ENCODE measurements at regions not wholly inside any gene's neighbourhood (a gene's known extent, or its start where the extent isn't known, plus 50 kb on each side); places are given as distances from the start of the nearest gene placed in this dataset.
"Not testable (repeated sequence)": the region's sequence is repeated elsewhere in the genome, so short reads cannot be mapped to it uniquely, and the experiment has no call there.

DNA sequence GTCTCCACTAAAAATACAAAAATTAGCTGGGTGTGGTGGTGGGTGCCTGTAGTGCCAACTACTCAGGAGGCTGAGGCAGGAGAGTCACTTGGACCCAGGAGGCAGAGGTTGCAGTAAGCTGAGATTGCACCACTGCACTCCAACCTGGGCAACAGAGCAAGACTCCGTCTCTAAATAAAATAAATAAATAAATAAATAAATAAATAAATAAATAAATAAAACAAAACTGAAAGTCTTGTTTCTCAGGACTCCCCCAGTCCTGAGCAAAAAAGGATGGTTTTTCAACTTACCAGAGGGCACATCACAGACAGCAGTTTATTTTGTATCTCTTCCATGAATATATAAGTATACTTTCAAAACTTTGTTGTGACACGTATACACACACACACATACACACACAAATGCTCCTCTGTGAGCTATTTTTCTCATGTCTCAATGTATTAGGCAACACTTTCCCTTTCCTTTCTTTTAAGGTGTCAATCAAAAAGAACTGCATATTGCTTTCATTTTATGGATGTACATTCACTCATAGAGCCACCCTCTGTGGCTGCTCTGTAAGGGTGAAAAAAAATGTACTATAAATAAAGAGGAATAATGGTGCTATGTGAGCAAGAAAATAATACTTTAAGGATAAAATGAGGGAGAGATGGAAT, 54.8 kb upstream of the MITF start:
- Histone ChIP-seq H3K9me3 (ENCODE audit: low read depth) (no peaks in the 10 kb centered on the region), H4K20me1 (ENCODE audit: low read depth) (no peaks in the 10 kb centered on the region), H3K4me1 (no peaks in the 10 kb centered on the region), H2AFZ (replicated peaks) (no peak overlapping the region), H3K4me2 (no peak overlapping the region), H3K27ac (no peak overlapping the region), H3K4me3 (no peak overlapping the region), H3K9ac (no peak overlapping the region), H3F3A (ENCODE audit: low read depth) (no peaks in the 10 kb centered on the region), H3K79me2 (ENCODE audit: low read depth) (no peaks in the 10 kb centered on the region), H3K27me3 (peaks cover 69% of the 10 kb centered on the region), H3K36me3 (no peaks in the 10 kb centered on the region)
- Mint-ChIP-seq H3K27ac (no peak overlapping the region), H3K36me3 (no peaks in the 10 kb centered on the region), H3K27me3 (ENCODE audit: insufficient read depth, low read depth) (peaks cover 2% of the 10 kb centered on the region), H3K4me3 (no peak overlapping the region), H3K9me3 (no peaks in the 10 kb centered on the region), H3K4me1 (no peaks in the 10 kb centered on the region)
- no peak for DNase-seq (ENCODE audit: low spot score)
- TF ChIP-seq EZH2phosphoT487 (IDR thresholded peaks at IDR 0.05) (no peak), EZH2 (IDR thresholded peaks at IDR 0.05) (no peak)
- TF ChIP-seq, protein P1, sequence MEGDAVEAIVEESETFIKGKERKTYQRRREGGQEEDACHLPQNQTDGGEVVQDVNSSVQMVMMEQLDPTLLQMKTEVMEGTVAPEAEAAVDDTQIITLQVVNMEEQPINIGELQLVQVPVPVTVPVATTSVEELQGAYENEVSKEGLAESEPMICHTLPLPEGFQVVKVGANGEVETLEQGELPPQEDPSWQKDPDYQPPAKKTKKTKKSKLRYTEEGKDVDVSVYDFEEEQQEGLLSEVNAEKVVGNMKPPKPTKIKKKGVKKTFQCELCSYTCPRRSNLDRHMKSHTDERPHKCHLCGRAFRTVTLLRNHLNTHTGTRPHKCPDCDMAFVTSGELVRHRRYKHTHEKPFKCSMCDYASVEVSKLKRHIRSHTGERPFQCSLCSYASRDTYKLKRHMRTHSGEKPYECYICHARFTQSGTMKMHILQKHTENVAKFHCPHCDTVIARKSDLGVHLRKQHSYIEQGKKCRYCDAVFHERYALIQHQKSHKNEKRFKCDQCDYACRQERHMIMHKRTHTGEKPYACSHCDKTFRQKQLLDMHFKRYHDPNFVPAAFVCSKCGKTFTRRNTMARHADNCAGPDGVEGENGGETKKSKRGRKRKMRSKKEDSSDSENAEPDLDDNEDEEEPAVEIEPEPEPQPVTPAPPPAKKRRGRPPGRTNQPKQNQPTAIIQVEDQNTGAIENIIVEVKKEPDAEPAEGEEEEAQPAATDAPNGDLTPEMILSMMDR (IDR thresholded peaks at IDR 0.05): no peak

DNA sequence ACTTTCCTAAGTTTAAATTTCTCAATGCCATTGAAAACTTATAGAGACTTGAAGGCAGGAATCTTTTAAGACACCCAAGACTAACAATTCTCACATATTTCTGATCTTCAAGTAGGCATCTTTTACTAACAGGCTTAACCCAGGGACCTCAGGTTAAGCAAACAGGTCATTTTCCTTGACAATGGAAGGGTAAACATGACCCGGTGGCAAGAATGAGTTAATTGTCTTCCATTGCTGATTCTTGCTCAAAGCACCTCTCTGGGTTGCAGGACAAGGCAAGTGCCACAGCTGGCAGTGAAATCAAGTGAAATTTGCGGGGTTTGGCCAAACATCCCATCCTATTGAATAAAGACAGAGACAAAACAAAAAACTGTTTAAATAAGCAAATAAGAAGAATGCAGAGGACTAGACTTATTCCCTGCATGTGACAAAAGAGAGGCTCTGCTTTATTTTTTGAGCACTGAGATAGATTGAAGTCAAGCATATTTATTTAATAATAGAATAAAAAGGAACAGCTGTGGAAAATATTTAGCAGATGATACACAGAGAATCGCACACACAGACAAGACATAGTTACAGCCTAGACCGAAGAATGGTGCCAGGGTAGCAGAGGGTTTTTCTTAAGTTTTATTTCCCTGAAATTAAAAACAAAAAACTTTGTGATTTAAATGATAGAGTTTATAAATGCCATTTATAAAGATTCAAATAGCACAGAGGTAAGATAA, 56.0 kb upstream of the MITF start:
- H3K4me3 ChIP-seq: no peak overlapping the region
- Mint-ChIP-seq H3K27ac (no peak overlapping the region), H3K4me1 (no peaks in the 10 kb centered on the region), H3K27me3 (ENCODE audit: insufficient read depth, low read depth) (peaks cover 5% of the 10 kb centered on the region), H3K9me3 (no peaks in the 10 kb centered on the region), H3K4me3 (no peak overlapping the region), H3K36me3 (no peaks in the 10 kb centered on the region)
- H3K36me3 ChIP-seq: no peaks in the 10 kb centered on the region
- H4K20me1 ChIP-seq (ENCODE audit: low read depth): no peaks in the 10 kb centered on the region
- H3K9me3 ChIP-seq (ENCODE audit: low read depth): no peaks in the 10 kb centered on the region
- no peak overlapping the region for H3K27ac ChIP-seq
- H3F3A ChIP-seq (ENCODE audit: low read depth): no peaks in the 10 kb centered on the region
- TF ChIP-seq, protein P1 (IDR thresholded peaks at IDR 0.05): no peak
- TF ChIP-seq EZH2phosphoT487 (IDR thresholded peaks at IDR 0.05): no peak
- TF ChIP-seq EZH2 (IDR thresholded peaks at IDR 0.05): no peak
- H3K4me1 ChIP-seq: no peaks in the 10 kb centered on the region
- H3K9ac ChIP-seq: no peak overlapping the region
- peak; percentile 28 for DNase-seq (ENCODE audit: low spot score)
- no peaks in the 10 kb centered on the region for H3K79me2 ChIP-seq (ENCODE audit: low read depth)
- H2AFZ ChIP-seq (replicated peaks): no peak overlapping the region
- peaks cover 60% of the 10 kb centered on the region for H3K27me3 ChIP-seq
- peak overlapping the region; percentile 0 for H3K4me2 ChIP-seq

DNA sequence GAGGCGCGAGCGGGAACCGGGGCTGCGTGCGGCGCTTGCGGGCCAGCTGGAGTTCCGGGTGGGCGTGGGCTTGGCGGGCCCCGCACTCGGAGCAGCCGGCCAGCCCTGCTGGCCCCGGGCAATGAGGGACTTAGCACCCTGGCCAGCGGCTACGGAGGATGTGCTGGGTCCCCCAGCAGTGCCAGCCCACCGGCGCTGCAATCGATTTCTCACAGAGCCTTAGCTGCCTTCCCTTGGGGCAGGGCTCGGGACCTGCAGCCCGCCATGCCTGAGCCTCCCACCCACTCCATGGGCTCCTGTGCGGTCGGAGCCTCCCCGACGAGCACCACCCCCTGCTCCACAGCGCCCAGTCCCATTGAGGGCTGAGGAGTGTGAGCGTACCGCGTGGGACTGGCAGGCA, 61.8 kb upstream of the MITF start:
- H3K4me3 Mint-ChIP-seq; H3K4me1 ChIP-seq; H3K79me2 ChIP-seq (ENCODE audit: low read depth); H4K20me1 ChIP-seq (ENCODE audit: low read depth); H3F3A ChIP-seq (ENCODE audit: low read depth); H3K27ac ChIP-seq; H3K4me3 ChIP-seq; H2AFZ ChIP-seq (replicated peaks); H3K9ac ChIP-seq; H3K4me2 ChIP-seq; H3K36me3 Mint-ChIP-seq; H3K4me1 Mint-ChIP-seq; H3K27ac Mint-ChIP-seq; H3K27me3 Mint-ChIP-seq (ENCODE audit: insufficient read depth, low read depth); H3K36me3 ChIP-seq; DNase-seq (ENCODE audit: low spot score); H3K9me3 Mint-ChIP-seq; H3K9me3 ChIP-seq (ENCODE audit: low read depth): not testable (repeated sequence)
- peaks cover 26% of the 10 kb centered on the region for H3K27me3 ChIP-seq

All from neural progenitor cell (in vitro differentiated cells).